ENCODE measurements at regions not wholly inside any gene's neighbourhood (a gene's known extent, or its start where the extent isn't known, plus 50 kb on each side); places are given as distances from the start of the nearest gene placed in this dataset.

DNA sequence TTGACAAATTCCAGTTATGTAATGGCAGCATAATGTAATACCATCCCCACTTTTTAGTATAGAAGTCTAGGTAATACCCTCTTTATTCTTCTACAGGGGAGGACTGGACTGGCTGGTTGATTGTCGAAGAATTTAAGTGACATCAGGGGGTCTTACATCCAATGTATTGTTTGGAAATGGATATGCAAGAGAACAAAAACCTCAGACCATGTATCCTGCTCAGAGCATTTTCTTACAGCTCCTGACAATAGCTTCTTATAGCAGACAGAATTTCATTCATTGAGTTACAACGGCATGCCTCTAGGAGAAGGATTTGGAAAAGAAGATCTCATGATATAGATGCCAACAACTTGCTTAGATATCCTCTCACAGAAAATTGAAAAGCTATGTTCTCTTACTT is 2032.3 kb downstream of the EFNA5 start:
- H3K56ac ChIP-seq (ENCODE audit: extremely low read depth, insufficient read depth, low read length): no peak overlapping the region
- TF ChIP-seq, protein P1, sequence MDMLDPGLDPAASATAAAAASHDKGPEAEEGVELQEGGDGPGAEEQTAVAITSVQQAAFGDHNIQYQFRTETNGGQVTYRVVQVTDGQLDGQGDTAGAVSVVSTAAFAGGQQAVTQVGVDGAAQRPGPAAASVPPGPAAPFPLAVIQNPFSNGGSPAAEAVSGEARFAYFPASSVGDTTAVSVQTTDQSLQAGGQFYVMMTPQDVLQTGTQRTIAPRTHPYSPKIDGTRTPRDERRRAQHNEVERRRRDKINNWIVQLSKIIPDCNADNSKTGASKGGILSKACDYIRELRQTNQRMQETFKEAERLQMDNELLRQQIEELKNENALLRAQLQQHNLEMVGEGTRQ (IDR thresholded peaks at IDR 0.05; ENCODE audit: low read depth, low read length): no peak
- TF ChIP-seq FOS (IDR thresholded peaks at IDR 0.05; ENCODE audit: low read depth, low read length) (no peak), CEBPB (IDR thresholded peaks at IDR 0.05; ENCODE audit: low read depth, low read length) (no peak), MAZ (IDR thresholded peaks at IDR 0.05; ENCODE audit: borderline replicate concordance, low read depth, low read length) (no peak), NFE2L2 (IDR thresholded peaks at IDR 0.05; ENCODE audit: low read depth, low read length) (no peak)
- H4K5ac ChIP-seq (ENCODE audit: low read depth, low read length): no peak overlapping the region
- no peak overlapping the region for H2AFZ ChIP-seq (replicated peaks; ENCODE audit: low read length, poor library complexity)
- no peak overlapping the region for H3K14ac ChIP-seq (replicated peaks; ENCODE audit: low read depth, low read length)
- intact Hi-C loops (cut with micrococcal nuclease) (no loop called here), dilution Hi-C loops (cut with HindIII; ENCODE audit: low sequenced_read_pairs, unreplicated experiment) (no loop called here), in situ Hi-C loops (cut with MboI; ENCODE audit: low sequenced_read_pairs) (no loop called here)
- H3K4me3 ChIP-seq (ENCODE audit: insufficient read depth, low read depth, low read length): no peak overlapping the region
- no peak overlapping the region for H3K4ac ChIP-seq (ENCODE audit: low read depth, low read length)
- ChIA-PET CTCF (no interaction called here), POLR2A (ENCODE audit: unreplicated experiment) (no interaction called here)
- no peak overlapping the region for H4K8ac ChIP-seq (ENCODE audit: low read depth in 2 of 2, low read length in 2 of 2)
- H3K18ac ChIP-seq (ENCODE audit: low read depth, low read length): no peak overlapping the region
- BruUV-seq (replicated peaks): no TSS peak
- no peak overlapping the region for H2BK20ac ChIP-seq (ENCODE audit: low read depth, low read length)
- H3K79me1 ChIP-seq (ENCODE audit: low read depth in 1 of 2, low read length in 2 of 2): no peaks in the 10 kb centered on the region
- H3K9ac ChIP-seq (ENCODE audit: low read depth, low read length): no peak overlapping the region
- H3K4me1 ChIP-seq (ENCODE audit: control insufficient read depth, insufficient read depth, low read length): no peaks in the 10 kb centered on the region
- H4K20me1 ChIP-seq (ENCODE audit: insufficient read depth, low read length): no peaks in the 10 kb centered on the region
- WGBS, 2 experiments (ENCODE audit: extremely low coverage in 2 of 2, insufficient read length in 1 of 2): no CpG with 5 or more reads among the region's 2 CpGs
- ATAC-seq (ENCODE audit: low read depth) (no peak), DNase-seq (no peak)
- no peak overlapping the region for H2BK5ac ChIP-seq (ENCODE audit: low read depth, low read length, poor library complexity, severe bottlenecking)
- no peak overlapping the region for H2AK5ac ChIP-seq (ENCODE audit: low read depth, low read length)
- no peaks in the 10 kb centered on the region for H3K9me1 ChIP-seq (ENCODE audit: insufficient read depth, low read length)
- no peak overlapping the region for H3K4me2 ChIP-seq (ENCODE audit: low read depth, low read length)
- H2AK9ac ChIP-seq (replicated peaks; ENCODE audit: low read depth, low read length, poor library complexity): no peak overlapping the region
- H3K9me3 ChIP-seq (ENCODE audit: control insufficient read depth, insufficient read depth, low read length): peaks cover 12% of the 10 kb centered on the region
- no peaks in the 10 kb centered on the region for H3K27me3 ChIP-seq (ENCODE audit: control insufficient read depth, insufficient read depth, low read length)
- no peak overlapping the region for H3K23ac ChIP-seq (ENCODE audit: low read depth, low read length)
- no peak overlapping the region for H4K91ac ChIP-seq (ENCODE audit: insufficient read depth, low read depth, low read length)
- no peak overlapping the region for H2BK120ac ChIP-seq (ENCODE audit: low read depth, low read length)
- H3K27ac ChIP-seq (ENCODE audit: insufficient read depth, low read length): no peak overlapping the region
- no peaks in the 10 kb centered on the region for H3K36me3 ChIP-seq (ENCODE audit: control insufficient read depth, insufficient read depth, low read length)
- no peak overlapping the region for H2BK15ac ChIP-seq (ENCODE audit: low read depth, low read length)

Data from IMR-90 (cell line).